ENCODE measurements at regions not wholly inside any gene's neighbourhood (a gene's known extent, or its start where the extent isn't known, plus 50 kb on each side); places are given as distances from the start of the nearest gene placed in this dataset.

DNA sequence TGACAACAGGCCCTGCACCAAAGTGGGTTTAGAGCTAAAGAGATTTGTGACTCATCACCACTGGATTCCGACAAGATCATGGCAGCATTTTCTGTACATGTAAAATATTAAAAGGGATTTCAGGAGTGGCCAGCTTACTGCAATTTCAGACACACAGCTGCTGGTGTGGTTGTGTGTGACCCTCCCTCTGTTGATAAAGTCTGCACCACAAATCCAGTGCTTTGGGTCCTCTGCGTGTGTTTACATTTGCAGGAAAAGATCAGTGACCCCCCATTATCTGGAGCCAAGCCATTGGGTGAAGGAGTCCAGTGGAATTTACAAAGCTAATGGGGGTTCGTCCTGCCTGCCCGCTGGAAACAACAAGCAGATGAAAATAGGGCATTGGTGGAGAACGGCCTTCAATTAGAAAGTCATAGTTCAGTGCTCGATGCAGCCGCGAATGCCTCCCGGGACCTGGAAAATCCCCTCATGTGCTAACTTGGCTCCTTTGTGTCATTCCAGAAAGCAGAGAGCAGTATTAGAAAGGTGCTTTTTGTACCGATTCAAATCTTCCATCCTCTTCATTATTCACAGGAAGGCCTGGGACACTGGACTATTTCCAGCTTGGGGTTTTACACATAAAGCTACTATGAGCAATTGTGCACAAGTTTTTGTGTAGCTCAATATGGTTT is 188.5 kb upstream of the TMEM132C start:
- no peaks in the 10 kb centered on the region for H3K27me3 ChIP-seq (replicated peaks)
- in situ Hi-C loops (cut with HindIII; ENCODE audit: low pct_ligation_motif_present, low sequenced_read_pairs), result no loop called here
- H3K4me3 ChIP-seq (ENCODE audit: low read depth, low read length), result no peak overlapping the region
- H3K36me3 ChIP-seq (replicated peaks), result no peaks in the 10 kb centered on the region
- H3K27ac ChIP-seq, result no peak overlapping the region
- no peak for TF ChIP-seq CTCF (IDR thresholded peaks at IDR 0.05; ENCODE audit: low read depth, low read length, missing control alignments)
- peak; percentile 36 for DNase-seq

DNA sequence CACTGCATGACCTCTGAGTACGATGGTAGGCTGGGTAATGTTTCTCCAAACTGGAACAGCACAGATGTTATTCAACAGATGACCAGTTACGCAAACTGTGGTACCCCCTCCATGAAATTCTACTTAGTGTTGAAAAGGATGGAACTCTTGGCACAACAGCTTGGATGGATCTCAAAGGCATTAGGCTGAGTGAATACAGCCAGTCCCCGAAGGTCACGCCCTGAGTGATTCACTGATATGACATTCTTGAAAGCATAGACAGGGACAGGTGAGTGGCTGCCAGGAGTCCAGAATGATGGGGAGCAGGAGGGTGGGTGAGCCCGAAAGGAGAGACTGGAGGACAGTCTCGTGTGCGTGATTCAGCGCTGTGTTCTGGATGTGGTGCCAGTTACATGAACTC is 187.5 kb upstream of the TMEM132C start:
- in situ Hi-C loops (cut with HindIII; ENCODE audit: low pct_ligation_motif_present, low sequenced_read_pairs), result no loop called here
- no peaks in the 10 kb centered on the region for H3K27me3 ChIP-seq (replicated peaks)
- H3K36me3 ChIP-seq (replicated peaks), result no peaks in the 10 kb centered on the region

DNA sequence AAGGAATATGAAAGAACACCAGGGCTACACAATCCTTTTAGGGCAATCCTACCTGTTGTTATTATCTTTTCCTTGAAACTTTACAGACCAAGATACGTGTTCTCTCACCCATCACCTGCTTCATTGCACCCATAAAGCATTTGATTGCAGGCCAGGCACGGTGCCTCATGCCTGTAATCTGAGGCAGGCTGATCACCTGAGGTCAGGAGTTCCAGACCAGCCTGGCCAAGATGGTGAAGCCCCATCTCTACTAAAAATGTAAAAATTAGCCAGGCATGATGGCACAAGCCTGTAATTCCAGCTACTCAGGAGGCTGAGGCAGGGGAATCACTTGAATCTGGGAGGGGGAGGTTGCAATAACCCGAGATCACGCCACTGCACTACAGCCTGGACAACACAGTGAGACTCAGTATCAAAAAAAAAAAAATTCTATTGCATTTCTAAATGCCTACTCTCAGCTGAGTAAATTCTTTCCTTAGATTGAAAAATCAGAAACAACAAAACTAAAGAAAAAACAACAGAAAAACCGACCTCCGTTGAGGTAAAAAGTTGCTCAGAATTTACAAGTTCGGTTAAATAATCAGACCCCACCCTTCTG is 183.7 kb upstream of the TMEM132C start:
- Histone ChIP-seq H3K27ac (no peak overlapping the region), H3K4me3 (ENCODE audit: low read depth, low read length) (no peak overlapping the region), H3K27me3 (replicated peaks) (no peaks in the 10 kb centered on the region), H3K36me3 (replicated peaks) (no peaks in the 10 kb centered on the region)
- in situ Hi-C loops (cut with HindIII; ENCODE audit: low pct_ligation_motif_present, low sequenced_read_pairs), result no loop called here
- TF ChIP-seq CTCF (IDR thresholded peaks at IDR 0.05; ENCODE audit: low read depth, low read length, missing control alignments), result no peak
- no peak for DNase-seq

More for the DNA sequence above, 187.5 kb upstream of the TMEM132C start:
- Histone ChIP-seq H3K27ac (no peak overlapping the region), H3K4me3 (ENCODE audit: low read depth, low read length) (no peak overlapping the region)
- no peak for DNase-seq
- no peak for TF ChIP-seq CTCF (IDR thresholded peaks at IDR 0.05; ENCODE audit: low read depth, low read length, missing control alignments)

DNA sequence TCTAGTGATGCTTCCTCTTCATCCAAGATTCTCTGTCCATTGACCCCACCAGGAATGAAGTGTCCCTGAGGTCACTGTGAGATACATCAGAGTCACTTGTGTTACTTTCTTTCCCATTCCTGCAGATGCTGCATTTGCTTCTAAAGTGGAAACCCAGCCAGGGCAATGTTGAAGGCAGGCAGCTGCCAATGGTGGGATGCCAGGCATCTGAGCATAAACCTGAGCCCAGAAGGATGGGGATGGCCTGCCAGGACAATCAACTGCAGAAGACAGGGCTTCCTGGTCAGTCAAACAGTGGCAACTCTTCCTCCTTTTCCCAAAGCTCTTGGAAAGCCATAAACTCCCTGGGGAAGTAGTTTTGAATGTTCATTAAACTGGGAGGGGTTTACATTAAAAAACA is 178.0 kb upstream of the TMEM132C start:
- H3K27me3 ChIP-seq (replicated peaks), result no peaks in the 10 kb centered on the region
- TF ChIP-seq CTCF (IDR thresholded peaks at IDR 0.05; ENCODE audit: low read depth, low read length, missing control alignments), result no peak
- DNase-seq, result no peak
- no peak overlapping the region for H3K4me3 ChIP-seq (ENCODE audit: low read depth, low read length)
- no peaks in the 10 kb centered on the region for H3K36me3 ChIP-seq (replicated peaks)
- H3K27ac ChIP-seq, result no peak overlapping the region
- in situ Hi-C loops (cut with HindIII; ENCODE audit: low pct_ligation_motif_present, low sequenced_read_pairs), result no loop called here

GRCh38 chr12:128089961-128090360 is 177.0 kb upstream of the TMEM132C start:
- Histone ChIP-seq H3K36me3 (replicated peaks) (no peaks in the 10 kb centered on the region), H3K27me3 (replicated peaks) (no peaks in the 10 kb centered on the region), H3K4me3 (ENCODE audit: low read depth, low read length) (no peak overlapping the region), H3K27ac (no peak overlapping the region)
- DNase-seq, result no peak
- TF ChIP-seq CTCF (IDR thresholded peaks at IDR 0.05; ENCODE audit: low read depth, low read length, missing control alignments), result no peak
- in situ Hi-C loops (cut with HindIII; ENCODE audit: low pct_ligation_motif_present, low sequenced_read_pairs), result no loop called here
